Neural cell (in vitro differentiated cells): ENCODE measurements at regions not wholly inside any gene's neighbourhood (a gene's known extent, or its start where the extent isn't known, plus 50 kb on each side); places are given as distances from the start of the nearest gene placed in this dataset.

Experiments used
- H2AFZ ChIP-seq: fragments of 200-600, 300-800 bp; sonication (generic), shearing (Covaris generic); 2 replicates; pipeline ENCODE4 v1.6.0; 2014; ENCODE audit warnings: low read depth, mild to moderate bottlenecking, antibody characterized with exemption, low read length, moderate library complexity
- H3F3A ChIP-seq: fragments of 200-600 bp; shearing (Covaris generic); 2 replicates; pipeline ENCODE4 v1.6.1; 2016; ENCODE audit warnings: mild to moderate bottlenecking, moderate library complexity, mixed read lengths, antibody characterized with exemption, low read length; ENCODE audit not compliant: insufficient read depth, poor library complexity, severe bottlenecking
- H3K27ac ChIP-seq: fragments of 200-600, 300-800 bp; sonication (generic), shearing (Covaris generic); 2 replicates; pipeline ENCODE4 v1.5.1; 2014; ENCODE audit warnings: mild to moderate bottlenecking, low read length, moderate library complexity
- H3K27me3 ChIP-seq: fragments of 300-800, 200-600 bp; sonication (generic), shearing (Covaris generic); 2 replicates; pipeline ENCODE4 v1.6.0; 2014; ENCODE audit warnings: mild to moderate bottlenecking, low read depth, low read length, moderate library complexity; ENCODE audit not compliant: insufficient read depth
- H3K36me3 ChIP-seq: fragments of 300-800, 200-600 bp; sonication (generic), shearing (Covaris generic); 2 replicates; pipeline ENCODE4 v1.5.1; 2014; ENCODE audit warnings: mild to moderate bottlenecking, antibody characterized with exemption, low read length, moderate library complexity; ENCODE audit not compliant: insufficient read depth
- H3K4me2 ChIP-seq: fragments of 300-800, 200-600 bp; sonication (generic), shearing (Covaris generic); 2 replicates; pipeline ENCODE4 v1.6.0; 2014; ENCODE audit warnings: mild to moderate bottlenecking, low read length
- H3K4me3 ChIP-seq: fragments of 300-800, 200-600 bp; sonication (generic), shearing (Covaris generic); 2 replicates; pipeline ENCODE4 v1.5.1; 2014; ENCODE audit warnings: mild to moderate bottlenecking, low read length, moderate library complexity
- H3K79me2 ChIP-seq: fragments of 200-600 bp; shearing (Covaris generic); replicated peaks from 2 replicates; pipeline ENCODE4 v1.6.0; 2014; ENCODE audit warnings: mild to moderate bottlenecking, low read length, moderate library complexity; ENCODE audit not compliant: insufficient read depth
- H3K9ac ChIP-seq: fragments of 300-800, 200-600 bp; sonication (generic), shearing (Covaris generic); 2 replicates; pipeline ENCODE4 v1.6.1; 2016; ENCODE audit warnings: mild to moderate bottlenecking, low read length, mixed read lengths
- H3K9me2 ChIP-seq: fragments of 200-600 bp; shearing (Covaris generic); 2 replicates; pipeline ENCODE4 v1.6.1; 2016; ENCODE audit warnings: mild to moderate bottlenecking, low read length, mixed read lengths; ENCODE audit not compliant: insufficient read depth
- H3K9me3 ChIP-seq: fragments of 200-600, 300-800 bp; sonication (generic), shearing (Covaris generic); 2 replicates; pipeline ENCODE4 v1.6.1; 2016; ENCODE audit warnings: mild to moderate bottlenecking, mixed run types, low read length, moderate library complexity, mixed read lengths
- H4K20me1 ChIP-seq: fragments of 200-600 bp; shearing (Covaris generic); 2 replicates; pipeline ENCODE4 v1.6.1; 2016; ENCODE audit warnings: mild to moderate bottlenecking, mixed run types; ENCODE audit not compliant: insufficient read depth
- EP300 ChIP-seq: fragments of 450-650 bp; conservative IDR thresholded peaks from 2 replicates; pipeline ENCODE4 v1.6.1; 2014; ENCODE audit warnings: antibody characterized with exemption, mild to moderate bottlenecking, moderate library complexity; ENCODE audit not compliant: poor library complexity, severe bottlenecking
- EZH2 ChIP-seq: fragments of 200-600, 300-800 bp; shearing (Covaris generic), sonication (generic); IDR thresholded peaks from 2 replicates; pipeline ENCODE4 v1.6.1; 2014; ENCODE audit warnings: antibody characterized with exemption, low read length, borderline replicate concordance, mild to moderate bottlenecking; ENCODE audit not compliant: insufficient read depth, poor library complexity, severe bottlenecking
- MXI1 ChIP-seq: fragments of 450-650 bp; conservative IDR thresholded peaks from 2 replicates; pipeline ENCODE4 v1.6.1; 2014; ENCODE audit warnings: antibody characterized with exemption, mild to moderate bottlenecking; ENCODE audit not compliant: poor library complexity, severe bottlenecking
- POLR2AphosphoS5 ChIP-seq: IDR thresholded peaks from 2 replicates; pipeline ENCODE4 v1.6.1; 2012
- RAD21 ChIP-seq: fragments of 450-650 bp; conservative IDR thresholded peaks from 2 replicates; pipeline ENCODE4 v1.6.1; 2014; ENCODE audit warnings: antibody characterized with exemption, mild to moderate bottlenecking, moderate library complexity
- REST ChIP-seq: IDR thresholded peaks from 2 replicates; pipeline ENCODE4 v1.6.1; 2012; ENCODE audit warnings: borderline replicate concordance
- SMC3 ChIP-seq: fragments of 450-650 bp; conservative IDR thresholded peaks from 2 replicates; pipeline ENCODE4 v1.6.1; 2014; ENCODE audit warnings: antibody characterized with exemption, mild to moderate bottlenecking, moderate library complexity; ENCODE audit not compliant: poor library complexity
- TAF1 ChIP-seq: IDR thresholded peaks from 2 replicates; pipeline ENCODE4 v1.6.1; 2012; ENCODE audit warnings: low read depth
- TF ChIP-seq, protein P1 (sequence below): fragments of 450-650 bp; IDR thresholded peaks from 2 replicates; pipeline ENCODE4 v1.5.1; 2014; ENCODE audit warnings: antibody characterized with exemption, mild to moderate bottlenecking, moderate library complexity; ENCODE audit not compliant: poor library complexity, severe bottlenecking

DNA sequence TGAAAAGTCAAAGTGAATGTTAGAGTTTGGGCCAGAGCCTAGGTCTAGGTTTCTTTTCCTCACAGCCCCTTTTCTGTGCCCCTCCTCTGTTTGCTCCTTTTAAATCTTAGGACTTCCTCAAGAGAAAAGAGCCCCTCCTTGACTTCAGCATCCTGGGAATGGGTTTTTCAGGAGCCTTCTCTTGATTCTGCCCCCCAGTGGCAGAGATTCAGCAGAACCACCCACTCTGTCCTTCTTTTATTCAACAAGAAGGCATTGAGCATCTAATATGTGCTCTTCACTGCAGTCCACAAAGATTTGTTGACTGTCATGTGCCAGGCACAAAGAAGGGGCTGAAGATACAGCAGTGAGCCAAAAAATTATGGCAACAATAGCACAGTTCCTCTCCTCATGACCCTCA is 270.8 kb upstream of the CDH5 start:
- Histone ChIP-seq H3K9ac (no peak overlapping the region), H3K9me3 (no peaks in the 10 kb centered on the region), H3K27ac (no peak overlapping the region), H3F3A (no peaks in the 10 kb centered on the region), H3K27me3 (no peaks in the 10 kb centered on the region), H3K4me2 (no peak overlapping the region), H3K36me3 (no peaks in the 10 kb centered on the region), H4K20me1 (no peaks in the 10 kb centered on the region), H2AFZ (no peak overlapping the region), H3K4me3 (no peak overlapping the region), H3K9me2 (no peaks in the 10 kb centered on the region), H3K79me2 (no peaks in the 10 kb centered on the region)
- TF ChIP-seq, protein P1, sequence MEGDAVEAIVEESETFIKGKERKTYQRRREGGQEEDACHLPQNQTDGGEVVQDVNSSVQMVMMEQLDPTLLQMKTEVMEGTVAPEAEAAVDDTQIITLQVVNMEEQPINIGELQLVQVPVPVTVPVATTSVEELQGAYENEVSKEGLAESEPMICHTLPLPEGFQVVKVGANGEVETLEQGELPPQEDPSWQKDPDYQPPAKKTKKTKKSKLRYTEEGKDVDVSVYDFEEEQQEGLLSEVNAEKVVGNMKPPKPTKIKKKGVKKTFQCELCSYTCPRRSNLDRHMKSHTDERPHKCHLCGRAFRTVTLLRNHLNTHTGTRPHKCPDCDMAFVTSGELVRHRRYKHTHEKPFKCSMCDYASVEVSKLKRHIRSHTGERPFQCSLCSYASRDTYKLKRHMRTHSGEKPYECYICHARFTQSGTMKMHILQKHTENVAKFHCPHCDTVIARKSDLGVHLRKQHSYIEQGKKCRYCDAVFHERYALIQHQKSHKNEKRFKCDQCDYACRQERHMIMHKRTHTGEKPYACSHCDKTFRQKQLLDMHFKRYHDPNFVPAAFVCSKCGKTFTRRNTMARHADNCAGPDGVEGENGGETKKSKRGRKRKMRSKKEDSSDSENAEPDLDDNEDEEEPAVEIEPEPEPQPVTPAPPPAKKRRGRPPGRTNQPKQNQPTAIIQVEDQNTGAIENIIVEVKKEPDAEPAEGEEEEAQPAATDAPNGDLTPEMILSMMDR: no peak
- no peak for TF ChIP-seq POLR2AphosphoS5
- no peak for TF ChIP-seq SMC3
- no peak for TF ChIP-seq EZH2
- TF ChIP-seq RAD21: no peak
- no peak for TF ChIP-seq TAF1
- TF ChIP-seq MXI1: no peak

DNA sequence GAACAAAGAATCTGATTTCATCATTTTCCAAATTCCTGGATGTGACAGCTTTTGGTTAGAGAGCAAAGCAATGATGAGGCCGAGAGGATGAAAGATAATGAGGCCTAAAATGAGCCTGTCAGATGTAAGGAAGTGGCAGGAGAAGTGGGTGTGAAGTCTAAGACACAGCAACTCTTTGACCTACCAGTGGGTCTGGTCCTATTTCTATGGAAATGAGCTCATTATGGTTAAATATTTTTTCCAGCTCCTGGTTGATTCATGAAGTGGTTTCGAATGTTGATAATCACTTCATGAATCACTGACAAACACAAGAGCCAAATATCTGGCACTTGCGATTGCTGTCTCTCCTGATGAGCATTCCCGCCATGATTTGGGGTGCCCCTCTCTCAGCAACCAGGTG is 273.3 kb upstream of the CDH5 start:
- no peaks in the 10 kb centered on the region for H3K9me3 ChIP-seq
- H3K9ac ChIP-seq: no peak overlapping the region
- H3K27ac ChIP-seq: no peak overlapping the region
- no peaks in the 10 kb centered on the region for H3F3A ChIP-seq
- H3K4me2 ChIP-seq: no peak overlapping the region
- H3K27me3 ChIP-seq: no peaks in the 10 kb centered on the region
- no peak overlapping the region for H3K4me3 ChIP-seq
- TF ChIP-seq, protein P1: no peak
- no peak for TF ChIP-seq TAF1
- no peak for TF ChIP-seq REST
- no peak for TF ChIP-seq EP300
- H3K79me2 ChIP-seq: no peaks in the 10 kb centered on the region
- H3K36me3 ChIP-seq: no peaks in the 10 kb centered on the region
- no peaks in the 10 kb centered on the region for H4K20me1 ChIP-seq
- H3K9me2 ChIP-seq: no peaks in the 10 kb centered on the region
- H2AFZ ChIP-seq: no peak overlapping the region
